DOHH2 (cell line): ENCODE measurements at regions not wholly inside any gene's neighbourhood (a gene's known extent, or its start where the extent isn't known, plus 50 kb on each side); places are given as distances from the start of the nearest gene placed in this dataset.

Source experiments
- EZH2phosphoT487 ChIP-seq: fragments of 200-600 bp; sonication (generic); IDR thresholded peaks from 2 replicates; pipeline ENCODE4 v1.6.1; 2017; ENCODE audit warnings: borderline replicate concordance, mild to moderate bottlenecking, antibody characterized with exemption, low read length, moderate library complexity, mixed read lengths
- TF ChIP-seq, protein P1 (sequence below): fragments of 200-600 bp; sonication (generic); IDR thresholded peaks from one replicate; pipeline ENCODE4 v1.5.1; 2014; ENCODE audit warnings: antibody characterized with exemption, mild to moderate bottlenecking, low read depth, low read length; ENCODE audit not compliant: poor library complexity, severe bottlenecking

DNA sequence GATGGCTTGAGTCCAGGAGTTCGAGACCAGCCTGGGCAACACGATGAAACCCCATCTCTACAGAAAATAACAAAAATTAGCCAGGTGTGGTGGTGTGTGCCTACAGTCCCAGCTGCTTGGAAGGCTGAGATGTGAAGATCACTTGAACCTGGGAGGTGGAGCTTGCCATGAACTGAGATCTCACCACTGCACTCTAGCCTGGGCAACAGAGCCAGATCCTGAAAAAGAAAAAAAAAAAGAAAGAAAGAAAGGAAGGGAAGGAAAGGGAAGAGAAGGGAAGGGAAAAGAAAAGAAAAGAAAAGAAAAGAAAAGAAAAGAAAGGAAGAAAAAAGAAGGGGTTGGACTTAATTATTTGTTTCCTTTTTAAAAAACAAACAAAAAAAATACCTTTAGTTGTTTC lies 764.2 kb downstream of the IRX1 start:
- TF ChIP-seq, protein P1, sequence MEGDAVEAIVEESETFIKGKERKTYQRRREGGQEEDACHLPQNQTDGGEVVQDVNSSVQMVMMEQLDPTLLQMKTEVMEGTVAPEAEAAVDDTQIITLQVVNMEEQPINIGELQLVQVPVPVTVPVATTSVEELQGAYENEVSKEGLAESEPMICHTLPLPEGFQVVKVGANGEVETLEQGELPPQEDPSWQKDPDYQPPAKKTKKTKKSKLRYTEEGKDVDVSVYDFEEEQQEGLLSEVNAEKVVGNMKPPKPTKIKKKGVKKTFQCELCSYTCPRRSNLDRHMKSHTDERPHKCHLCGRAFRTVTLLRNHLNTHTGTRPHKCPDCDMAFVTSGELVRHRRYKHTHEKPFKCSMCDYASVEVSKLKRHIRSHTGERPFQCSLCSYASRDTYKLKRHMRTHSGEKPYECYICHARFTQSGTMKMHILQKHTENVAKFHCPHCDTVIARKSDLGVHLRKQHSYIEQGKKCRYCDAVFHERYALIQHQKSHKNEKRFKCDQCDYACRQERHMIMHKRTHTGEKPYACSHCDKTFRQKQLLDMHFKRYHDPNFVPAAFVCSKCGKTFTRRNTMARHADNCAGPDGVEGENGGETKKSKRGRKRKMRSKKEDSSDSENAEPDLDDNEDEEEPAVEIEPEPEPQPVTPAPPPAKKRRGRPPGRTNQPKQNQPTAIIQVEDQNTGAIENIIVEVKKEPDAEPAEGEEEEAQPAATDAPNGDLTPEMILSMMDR: no peak
- TF ChIP-seq EZH2phosphoT487: no peak
